ENCODE measurements at regions not wholly inside any gene's neighbourhood (a gene's known extent, or its start where the extent isn't known, plus 50 kb on each side); places are given as distances from the start of the nearest gene placed in this dataset.

DNA sequence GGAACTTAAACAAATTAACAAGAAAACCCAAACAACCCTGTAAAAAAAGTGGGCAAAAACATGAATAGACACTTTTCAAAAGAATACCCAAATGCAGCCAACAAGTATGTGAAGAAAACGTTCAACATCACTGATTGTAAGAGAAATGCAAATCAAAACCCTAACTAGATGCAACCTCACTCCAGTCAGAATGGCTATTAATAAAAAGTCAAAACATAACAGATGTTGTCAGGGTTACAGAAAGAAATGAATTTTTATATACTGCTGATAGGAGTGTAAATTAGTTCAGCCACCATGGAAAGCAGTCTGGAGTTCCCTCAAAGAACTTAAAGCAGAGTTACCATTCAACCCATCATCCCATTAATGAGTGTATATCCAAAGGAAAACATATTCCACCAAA is 479.0 kb downstream of the MTRR start:
- TF ChIP-seq, protein P1, sequence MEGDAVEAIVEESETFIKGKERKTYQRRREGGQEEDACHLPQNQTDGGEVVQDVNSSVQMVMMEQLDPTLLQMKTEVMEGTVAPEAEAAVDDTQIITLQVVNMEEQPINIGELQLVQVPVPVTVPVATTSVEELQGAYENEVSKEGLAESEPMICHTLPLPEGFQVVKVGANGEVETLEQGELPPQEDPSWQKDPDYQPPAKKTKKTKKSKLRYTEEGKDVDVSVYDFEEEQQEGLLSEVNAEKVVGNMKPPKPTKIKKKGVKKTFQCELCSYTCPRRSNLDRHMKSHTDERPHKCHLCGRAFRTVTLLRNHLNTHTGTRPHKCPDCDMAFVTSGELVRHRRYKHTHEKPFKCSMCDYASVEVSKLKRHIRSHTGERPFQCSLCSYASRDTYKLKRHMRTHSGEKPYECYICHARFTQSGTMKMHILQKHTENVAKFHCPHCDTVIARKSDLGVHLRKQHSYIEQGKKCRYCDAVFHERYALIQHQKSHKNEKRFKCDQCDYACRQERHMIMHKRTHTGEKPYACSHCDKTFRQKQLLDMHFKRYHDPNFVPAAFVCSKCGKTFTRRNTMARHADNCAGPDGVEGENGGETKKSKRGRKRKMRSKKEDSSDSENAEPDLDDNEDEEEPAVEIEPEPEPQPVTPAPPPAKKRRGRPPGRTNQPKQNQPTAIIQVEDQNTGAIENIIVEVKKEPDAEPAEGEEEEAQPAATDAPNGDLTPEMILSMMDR (IDR thresholded peaks at IDR 0.05) = no peak
- Mint-ChIP-seq H3K4me3 (no peak overlapping the region), H3K4me1 (ENCODE audit: low read depth) (no peaks in the 10 kb centered on the region), H3K9me3 (no peaks in the 10 kb centered on the region), H3K27me3 (ENCODE audit: insufficient read depth) (peaks cover 10% of the 10 kb centered on the region), H3K27ac (no peak overlapping the region), H3K36me3 (ENCODE audit: low read depth) (no peaks in the 10 kb centered on the region)
- DNase-seq = no peak

DNA sequence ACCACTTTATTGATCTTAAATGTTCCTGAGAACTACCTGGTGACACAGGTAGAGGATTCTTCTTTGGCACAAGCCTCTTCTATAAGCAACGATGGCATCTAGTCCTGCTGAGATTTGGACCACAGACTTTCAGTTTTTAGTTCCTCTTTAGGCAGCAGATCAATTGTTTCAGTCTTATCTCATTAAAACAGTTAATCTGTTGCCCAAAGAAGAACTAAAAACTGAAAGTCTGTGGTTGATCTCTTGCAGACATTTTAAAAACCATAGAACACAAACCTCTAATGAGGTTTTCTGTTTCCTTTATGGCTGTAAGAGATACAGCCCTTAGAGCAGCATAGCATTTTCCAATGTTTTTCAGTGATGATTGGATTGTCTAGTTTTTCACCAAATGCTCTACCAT is 480.9 kb downstream of the MTRR start:
- H3K4me3 Mint-ChIP-seq = no peak overlapping the region
- TF ChIP-seq, protein P1 (IDR thresholded peaks at IDR 0.05) = no peak
- no peaks in the 10 kb centered on the region for H3K9me3 Mint-ChIP-seq
- no peaks in the 10 kb centered on the region for H3K4me1 Mint-ChIP-seq (ENCODE audit: low read depth)
- no peak for DNase-seq
- no peaks in the 10 kb centered on the region for H3K36me3 Mint-ChIP-seq (ENCODE audit: low read depth)
- H3K27me3 Mint-ChIP-seq (ENCODE audit: insufficient read depth) = peaks cover 10% of the 10 kb centered on the region
- H3K27ac Mint-ChIP-seq = no peak overlapping the region

DNA sequence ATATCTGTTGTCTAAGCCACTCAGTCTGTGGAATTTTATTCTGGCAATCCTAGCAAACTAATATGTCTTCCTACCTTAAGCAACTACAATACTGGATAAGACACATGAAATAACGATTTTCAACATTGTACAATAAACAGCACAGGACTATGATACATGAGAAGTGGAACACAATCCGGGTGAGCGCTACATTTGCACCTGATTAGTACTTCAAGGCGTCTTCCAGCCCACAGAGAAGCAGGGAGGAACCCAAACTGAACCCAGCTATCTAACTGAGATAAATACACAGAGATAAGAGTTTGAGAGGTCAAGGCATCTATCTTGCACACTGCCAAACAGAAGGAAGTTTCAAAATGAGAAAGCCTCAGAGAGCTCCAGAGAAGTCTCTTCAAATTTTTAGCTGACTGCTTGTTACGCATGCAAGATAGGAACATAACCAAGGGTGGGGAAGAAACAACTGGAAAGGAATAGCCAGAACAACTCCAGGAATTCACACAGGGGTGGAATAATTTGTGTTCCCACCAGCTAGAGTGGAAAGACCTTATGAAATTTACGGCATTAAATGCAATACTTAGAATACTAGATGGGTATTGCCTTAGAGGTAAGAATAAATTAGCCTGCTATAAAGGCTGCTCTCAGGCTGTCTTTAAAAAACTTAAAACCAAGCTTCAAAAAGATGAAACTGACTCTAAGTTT is 481.8 kb downstream of the MTRR start:
- no peaks in the 10 kb centered on the region for H3K36me3 Mint-ChIP-seq (ENCODE audit: low read depth)
- peaks cover 10% of the 10 kb centered on the region for H3K27me3 Mint-ChIP-seq (ENCODE audit: insufficient read depth)
- TF ChIP-seq, protein P1 (IDR thresholded peaks at IDR 0.05) = no peak
- no peak overlapping the region for H3K4me3 Mint-ChIP-seq
- DNase-seq = no peak
- no peaks in the 10 kb centered on the region for H3K9me3 Mint-ChIP-seq
- H3K4me1 Mint-ChIP-seq (ENCODE audit: low read depth) = no peaks in the 10 kb centered on the region
- H3K27ac Mint-ChIP-seq = no peak overlapping the region

DNA sequence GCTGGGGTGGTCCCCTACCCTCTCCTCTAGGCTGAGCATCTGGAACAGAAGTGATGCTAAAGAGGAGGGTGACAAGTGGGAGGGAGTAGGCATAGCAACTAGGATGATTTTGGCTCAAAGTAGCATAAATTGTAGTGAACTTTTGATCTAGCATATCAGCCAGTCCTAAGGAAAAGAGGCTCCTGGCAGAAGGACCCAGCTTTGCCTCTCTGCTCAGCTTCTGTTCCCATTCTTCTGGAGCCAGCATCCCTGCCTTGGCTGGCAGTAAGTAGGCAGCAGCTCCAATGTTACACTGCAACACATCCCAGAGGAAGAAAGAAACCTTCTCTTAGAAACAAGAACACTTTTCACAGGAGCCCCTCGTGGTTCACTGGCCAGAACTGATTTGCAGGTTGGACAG is 487.0 kb downstream of the MTRR start:
- Mint-ChIP-seq H3K9me3 (no peaks in the 10 kb centered on the region), H3K36me3 (ENCODE audit: low read depth) (no peaks in the 10 kb centered on the region), H3K27ac (no peak overlapping the region), H3K27me3 (ENCODE audit: insufficient read depth) (peaks cover 3% of the 10 kb centered on the region), H3K4me1 (ENCODE audit: low read depth) (no peaks in the 10 kb centered on the region), H3K4me3 (no peak overlapping the region)
- no peak for DNase-seq
- TF ChIP-seq, protein P1 (IDR thresholded peaks at IDR 0.05) = no peak

DNA sequence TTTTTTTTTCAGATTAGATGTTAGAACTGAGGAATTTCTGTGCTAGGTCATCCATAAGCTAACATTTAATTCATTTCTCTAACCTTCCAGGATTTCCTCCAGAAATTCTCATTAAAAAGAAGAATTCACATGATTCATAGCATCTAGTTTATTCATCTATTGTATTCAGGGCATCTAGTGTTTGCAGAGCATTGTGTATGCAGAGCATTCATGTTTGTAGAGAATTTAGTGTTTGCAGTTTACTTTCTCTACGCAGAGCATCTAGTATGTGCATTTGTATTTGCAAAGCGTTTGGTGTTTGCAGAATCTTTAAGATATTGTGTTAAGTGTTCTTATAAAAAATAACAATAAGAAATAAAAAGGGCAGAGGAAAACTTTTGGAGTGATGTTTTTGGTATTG is 491.1 kb downstream of the MTRR start:
- TF ChIP-seq, protein P1 (IDR thresholded peaks at IDR 0.05) = no peak
- no peaks in the 10 kb centered on the region for H3K36me3 Mint-ChIP-seq (ENCODE audit: low read depth)

More for the DNA sequence above, 491.1 kb downstream of the MTRR start:
- Mint-ChIP-seq H3K27ac (no peak overlapping the region), H3K4me3 (no peak overlapping the region), H3K9me3 (no peaks in the 10 kb centered on the region), H3K4me1 (ENCODE audit: low read depth) (no peaks in the 10 kb centered on the region), H3K27me3 (ENCODE audit: insufficient read depth) (peaks cover 3% of the 10 kb centered on the region)
- DNase-seq = no peak
